Neuronal stem cell (in vitro differentiated cells): ENCODE measurements at regions not wholly inside any gene's neighbourhood (a gene's known extent, or its start where the extent isn't known, plus 50 kb on each side); places are given as distances from the start of the nearest gene placed in this dataset.

ENCODE experiments used
- DNase-seq: peaks from one replicate; pipeline ENCODE4 v3.0.0-alpha.2; 2013; ENCODE audit warnings: low spot score
- H2AFZ ChIP-seq: one replicate; pipeline ENCODE4 v1.6.1; 2013; ENCODE audit warnings: mild to moderate bottlenecking, low read length, inconsistent platforms
- H2AK5ac ChIP-seq: 2 replicates; pipeline ENCODE4 v1.6.1; 2013; ENCODE audit warnings: low read depth, mild to moderate bottlenecking, inconsistent platforms, low read length, moderate library complexity, mixed read lengths
- H2BK120ac ChIP-seq: 2 replicates; pipeline ENCODE4 v1.6.1; 2013; ENCODE audit warnings: low read depth, mild to moderate bottlenecking, inconsistent platforms, low read length, moderate library complexity, mixed read lengths
- H2BK12ac ChIP-seq: one replicate; pipeline ENCODE4 v1.6.1; 2013; ENCODE audit warnings: low read length, inconsistent platforms
- H2BK15ac ChIP-seq: 2 replicates; pipeline ENCODE4 v1.6.1; 2013; ENCODE audit warnings: mild to moderate bottlenecking, low read length, inconsistent platforms, mixed read lengths
- H2BK5ac ChIP-seq: one replicate; pipeline ENCODE4 v1.6.1; 2013; ENCODE audit warnings: inconsistent platforms, mild to moderate bottlenecking, low read length, moderate library complexity
- H3K14ac ChIP-seq: one replicate; pipeline ENCODE4 v1.6.1; 2013; ENCODE audit warnings: low read length, inconsistent platforms
- H3K18ac ChIP-seq: 2 replicates; pipeline ENCODE4 v1.6.1; 2013; ENCODE audit warnings: low read length, inconsistent platforms
- H3K23ac ChIP-seq: 2 replicates; pipeline ENCODE4 v1.6.1; 2013; ENCODE audit warnings: low read depth, mild to moderate bottlenecking, mixed read lengths, low read length, inconsistent platforms; ENCODE audit not compliant: poor library complexity
- H3K27ac ChIP-seq: replicated peaks from 3 replicates; pipeline ENCODE4 v1.5.1; 2013; ENCODE audit warnings: low read length, inconsistent platforms
- H3K27me3 ChIP-seq, 3 experiments: 2 replicates each; pipeline ENCODE4 v1.6.1; 2013; ENCODE audit warnings: low read length in 3 of 3, mild to moderate bottlenecking in 2 of 3, inconsistent platforms in 1 of 3, low read depth in 1 of 3, mixed read lengths in 1 of 3, moderate library complexity in 1 of 3; ENCODE audit not compliant: control insufficient read depth in 3 of 3, insufficient read depth in 3 of 3
- H3K36me3 ChIP-seq, 2 donors: replicated peaks in 1 of 2; 2 replicates each; pipeline ENCODE4 v1.6.1; 2013; ENCODE audit warnings: low read length in 2 of 2; ENCODE audit not compliant: control insufficient read depth in 2 of 2, insufficient read depth in 2 of 2
- H3K4ac ChIP-seq: 2 replicates; pipeline ENCODE4 v1.6.1; 2013; ENCODE audit warnings: inconsistent platforms, mild to moderate bottlenecking, low read length, moderate library complexity
- H3K4me1 ChIP-seq, 2 donors: 1 replicate in 1 of 2; 2 replicates in 1 of 2; pipeline ENCODE4 v1.6.1; 2013; ENCODE audit warnings: low read length in 2 of 2, low read depth in 1 of 2; ENCODE audit not compliant: control insufficient read depth in 2 of 2, insufficient read depth in 1 of 2
- H3K4me2 ChIP-seq: one replicate; pipeline ENCODE4 v1.6.1; 2013; ENCODE audit warnings: mild to moderate bottlenecking, low read length, inconsistent platforms; ENCODE audit not compliant: insufficient read depth, poor library complexity, severe bottlenecking
- H3K4me3 ChIP-seq, 2 donors: 2 replicates each; pipeline ENCODE4 v1.5.1; 2013; ENCODE audit warnings: low read length in 2 of 2, mild to moderate bottlenecking in 2 of 2, inconsistent platforms in 1 of 2, moderate library complexity in 1 of 2
- H3K79me1 ChIP-seq: one replicate; pipeline ENCODE4 v1.6.1; 2013; ENCODE audit warnings: low read depth, mild to moderate bottlenecking, inconsistent platforms, low read length, moderate library complexity
- H3K9ac ChIP-seq: one replicate; pipeline ENCODE4 v1.6.1; 2013; ENCODE audit warnings: mild to moderate bottlenecking, low read depth, low read length, inconsistent platforms; ENCODE audit not compliant: poor library complexity
- H3K9me3 ChIP-seq, 2 donors: replicated peaks in 1 of 2; 2 replicates each; pipeline versions ENCODE3 to v1.6.1; 2013; ENCODE audit warnings: low read length in 2 of 2, mild to moderate bottlenecking in 2 of 2, inconsistent platforms in 1 of 2, low read depth in 1 of 2, mixed read lengths in 1 of 2, moderate library complexity in 1 of 2; ENCODE audit not compliant: control insufficient read depth in 2 of 2, insufficient read depth in 1 of 2
- H4K8ac ChIP-seq: one replicate; pipeline ENCODE4 v1.6.1; 2013; ENCODE audit warnings: low read depth, mild to moderate bottlenecking, inconsistent platforms, low read length, moderate library complexity
- H4K91ac ChIP-seq: one replicate; pipeline ENCODE4 v1.6.1; 2013; ENCODE audit warnings: low read length, low read depth, mild to moderate bottlenecking, inconsistent platforms; ENCODE audit not compliant: poor library complexity
- WGBS, 2 donors: extraction: QIAGEN DNeasy Blood & Tissue Kit; methylation state at CpG; one replicate each; pipeline ENCODE4 v1.1.7; 2013; ENCODE audit warnings: missing lambda C conversion rate in 2 of 2, mixed read lengths in 1 of 2; ENCODE audit not compliant: insufficient read length in 2 of 2, insufficient replicate concordance in 1 of 2; ENCODE audit errors: extremely low coverage in 2 of 2; 5-methylcytosine and 5-hydroxymethylcytosine counted together

- peaks cover 0 to 2% of the 10 kb centered on the region in 2 donors for H3K9me3 ChIP-seq
- H2AK5ac ChIP-seq, result no peak overlapping the region
- H3K9ac ChIP-seq, result no peak overlapping the region
- H3K4me1 ChIP-seq, result no peaks in the 10 kb centered on the region
- no peak overlapping the region for H2BK15ac ChIP-seq
- no peak overlapping the region for H3K4ac ChIP-seq
- no peak overlapping the region for H2BK5ac ChIP-seq
- no peak overlapping the region for H3K4me2 ChIP-seq
- no peak overlapping the region for H2BK12ac ChIP-seq
- no peak overlapping the region for H3K18ac ChIP-seq
- H3K27me3 ChIP-seq, result no peaks in the 10 kb centered on the region
- H2AFZ ChIP-seq, result no peak overlapping the region
- H4K8ac ChIP-seq, result no peak overlapping the region
- H3K36me3 ChIP-seq, result no peaks in the 10 kb centered on the region
- H3K27ac ChIP-seq, result no peak overlapping the region
- H2BK120ac ChIP-seq, result no peak overlapping the region
- no peak overlapping the region for H3K23ac ChIP-seq
- no peak overlapping the region for H4K91ac ChIP-seq
- DNase-seq, result no peak
- no peaks in the 10 kb centered on the region for H3K79me1 ChIP-seq
- no peak overlapping the region for H3K14ac ChIP-seq
- no peak overlapping the region for H3K4me3 ChIP-seq
Observed at GRCh38 chr15:81685237-81685636, 311.2 kb upstream of the TMC3 start.

GRCh38 chr15:81680829-81681228 is 306.8 kb upstream of the TMC3 start:
- Histone ChIP-seq H4K91ac (no peak overlapping the region), H3K27ac (no peak overlapping the region), H3K27me3 (no peaks in the 10 kb centered on the region), H2BK15ac (no peak overlapping the region), H3K4me2 (no peak overlapping the region), H2AK5ac (no peak overlapping the region), H3K14ac (no peak overlapping the region), H3K9ac (no peak overlapping the region), H3K79me1 (no peaks in the 10 kb centered on the region), H3K4me1 (no peaks in the 10 kb centered on the region), H2BK5ac (no peak overlapping the region), H4K8ac (no peak overlapping the region), H3K18ac (no peak overlapping the region), H3K4me3 (no peak overlapping the region), H2BK12ac (no peak overlapping the region), H3K23ac (no peak overlapping the region), H3K4ac (no peak overlapping the region), H2AFZ (no peak overlapping the region), H2BK120ac (no peak overlapping the region), H3K9me3 (peaks cover 0 to 2% of the 10 kb centered on the region in 2 donors), H3K36me3 (no peaks in the 10 kb centered on the region)
- no peak for DNase-seq

DNA sequence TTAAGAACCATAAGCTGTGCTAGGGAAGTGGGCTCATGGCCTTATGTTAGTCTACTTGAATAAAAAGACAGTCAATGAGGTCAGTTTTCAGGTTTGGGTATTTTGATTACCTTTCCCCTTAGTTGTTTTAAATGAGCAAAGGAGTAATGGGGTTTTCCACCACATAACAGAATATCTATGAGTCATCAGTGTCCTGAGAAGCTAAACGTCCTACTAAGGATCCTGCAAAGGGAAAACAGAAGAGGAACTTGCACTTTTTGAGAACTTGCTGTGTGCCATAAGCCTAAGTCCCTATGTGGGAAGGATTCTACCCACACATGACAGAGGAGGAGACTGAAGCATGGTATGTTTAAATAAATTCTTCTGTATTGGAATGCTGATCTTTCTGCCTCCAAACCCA is 292.8 kb upstream of the TMC3 start:
- no peak for DNase-seq
- Histone ChIP-seq H3K27ac (no peak overlapping the region), H2AFZ (no peak overlapping the region), H4K91ac (no peak overlapping the region), H3K4me3 (no peak overlapping the region), H3K4me1 (no peaks in the 10 kb centered on the region), H3K9ac (no peak overlapping the region), H2BK120ac (no peak overlapping the region), H2BK15ac (no peak overlapping the region), H2BK5ac (no peak overlapping the region), H3K27me3 (no peaks in the 10 kb centered on the region), H3K4ac (no peak overlapping the region), H3K18ac (no peak overlapping the region), H3K9me3 (no peaks in the 10 kb centered on the region), H2AK5ac (no peak overlapping the region), H3K4me2 (no peak overlapping the region), H3K36me3 (no peaks in the 10 kb centered on the region), H3K23ac (no peak overlapping the region), H3K14ac (no peak overlapping the region), H2BK12ac (no peak overlapping the region), H4K8ac (no peak overlapping the region), H3K79me1 (no peaks in the 10 kb centered on the region)
- WGBS, 2 donors, result no CpG with 5 or more reads among the region's 1 CpG

GRCh38 chr15:81660976-81661375 is 287.0 kb upstream of the TMC3 start:
- WGBS, 2 donors, result no CpG with 5 or more reads among the region's 5 CpGs
- H2AK5ac ChIP-seq, result no peak overlapping the region

More at GRCh38 chr15:81660976-81661375, 287.0 kb upstream of the TMC3 start:
- H3K18ac ChIP-seq, result no peak overlapping the region
- H3K9ac ChIP-seq, result no peak overlapping the region
- no peak overlapping the region for H2AFZ ChIP-seq
- H3K4me2 ChIP-seq, result no peak overlapping the region
- H4K8ac ChIP-seq, result no peak overlapping the region
- no peak overlapping the region for H2BK12ac ChIP-seq
- no peaks in the 10 kb centered on the region for H3K9me3 ChIP-seq
- H3K4ac ChIP-seq, result no peak overlapping the region
- H3K23ac ChIP-seq, result no peak overlapping the region
- H3K27ac ChIP-seq, result no peak overlapping the region
- H2BK15ac ChIP-seq, result no peak overlapping the region
- H2BK5ac ChIP-seq, result no peak overlapping the region
- H3K4me1 ChIP-seq, result no peaks in the 10 kb centered on the region
- H2BK120ac ChIP-seq, result no peak overlapping the region
- H3K4me3 ChIP-seq, result no peak overlapping the region
- H3K27me3 ChIP-seq, result no peaks in the 10 kb centered on the region
- no peaks in the 10 kb centered on the region for H3K79me1 ChIP-seq
- no peak overlapping the region for H3K14ac ChIP-seq
- H3K36me3 ChIP-seq, result no peaks in the 10 kb centered on the region
- H4K91ac ChIP-seq, result no peak overlapping the region
- no peak for DNase-seq
